ENCODE measurements at regions not wholly inside any gene's neighbourhood (a gene's known extent, or its start where the extent isn't known, plus 50 kb on each side); places are given as distances from the start of the nearest gene placed in this dataset.

DNA sequence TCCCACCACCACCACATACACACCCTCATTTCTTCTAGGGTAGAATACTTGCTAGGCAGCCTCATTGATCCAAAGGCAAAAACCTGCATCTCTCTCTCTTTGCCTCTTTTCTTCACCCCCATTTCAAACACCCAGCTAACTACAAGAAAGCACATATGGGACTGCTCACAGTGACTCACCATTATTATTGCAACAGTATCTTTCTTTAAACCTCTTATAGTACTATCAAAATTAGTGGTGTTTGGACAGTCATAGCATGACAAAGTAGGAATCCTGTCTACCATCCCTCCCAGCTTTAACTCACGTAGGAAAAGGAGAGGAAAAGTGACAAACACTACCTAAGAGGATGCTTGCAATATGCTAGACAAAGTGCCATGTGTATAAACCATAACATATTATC, 422.5 kb upstream of the CRIM1 start:
- no peak for ATAC-seq (ENCODE audit: low read depth in 2 of 2)
- no peaks in the 10 kb centered on the region for H3K36me3 ChIP-seq (ENCODE audit: control insufficient read depth, insufficient read depth, low read length)

DNA sequence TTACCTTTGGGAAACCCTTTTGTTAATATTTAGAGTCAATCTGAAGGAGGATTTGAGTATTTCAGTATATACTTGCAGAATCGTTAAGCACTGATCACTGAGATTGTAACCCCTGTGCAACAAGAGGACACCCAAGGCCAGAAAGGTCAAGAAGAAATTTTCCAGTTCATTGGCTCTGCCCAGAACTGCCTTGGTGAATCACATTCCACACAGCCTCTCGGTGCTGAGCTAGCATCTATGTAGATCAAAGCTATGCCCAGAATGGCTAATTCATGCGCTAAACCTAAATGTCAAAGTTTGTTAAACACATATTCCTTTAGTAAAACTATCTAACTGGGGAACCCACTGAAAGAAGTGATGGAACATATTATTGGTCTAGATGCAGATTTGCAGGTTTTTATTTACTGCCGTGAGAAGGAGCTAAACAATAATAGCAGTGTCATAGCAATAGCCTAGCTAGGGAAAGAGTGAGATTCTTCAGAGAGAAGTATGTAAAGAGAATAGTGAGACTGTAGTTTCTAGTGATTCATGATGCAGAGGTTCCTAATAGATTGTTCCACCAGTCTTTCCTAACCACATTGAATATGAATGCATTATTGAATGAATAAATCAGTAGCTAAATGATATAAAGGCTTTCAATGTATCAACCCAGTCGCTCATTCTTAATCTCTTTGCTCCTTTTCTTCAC, 423.2 kb upstream of the CRIM1 start:
- Histone ChIP-seq H3K9me3 (ENCODE audit: control insufficient read depth in 2 of 2, low read length in 2 of 2) (no peaks in the 10 kb centered on the region), H3K27me3 (ENCODE audit: control insufficient read depth, insufficient read depth, low read length) (peaks cover 2% of the 10 kb centered on the region), H3K27ac (ENCODE audit: insufficient read depth, low read length, poor library complexity, severe bottlenecking) (no peak overlapping the region), H3K4me3 (ENCODE audit: low read depth, low read length) (no peak overlapping the region), H3K4me1 (ENCODE audit: control insufficient read depth, insufficient read depth, low read length, poor library complexity, severe bottlenecking) (no peaks in the 10 kb centered on the region), H3K36me3 (ENCODE audit: control insufficient read depth, insufficient read depth, low read length) (no peaks in the 10 kb centered on the region)
- H3K4me1 Mint-ChIP-seq = no peaks in the 10 kb centered on the region
- H3K27ac Mint-ChIP-seq = no peak overlapping the region
- H3K4me3 Mint-ChIP-seq = no peak overlapping the region
- peaks cover 0 to 5% (median 0%) of the 10 kb centered on the region in 7 donors for H3K9me3 Mint-ChIP-seq
- H3K36me3 Mint-ChIP-seq = no peaks in the 10 kb centered on the region
- H3K27me3 Mint-ChIP-seq = peaks cover 11% of the 10 kb centered on the region
- ATAC-seq (ENCODE audit: low read depth in 2 of 2) (no peak), DNase-seq (no peak)

More for the DNA sequence above, 422.5 kb upstream of the CRIM1 start:
- H3K36me3 Mint-ChIP-seq = no peaks in the 10 kb centered on the region
- H3K27me3 Mint-ChIP-seq = peaks cover 9% of the 10 kb centered on the region
- Histone ChIP-seq H3K4me1 (ENCODE audit: control insufficient read depth, insufficient read depth, low read length, poor library complexity, severe bottlenecking) (no peaks in the 10 kb centered on the region), H3K9me3 (ENCODE audit: control insufficient read depth in 2 of 2, low read length in 2 of 2) (no peaks in the 10 kb centered on the region), H3K4me3 (ENCODE audit: low read depth, low read length) (no peak overlapping the region), H3K27ac (ENCODE audit: insufficient read depth, low read length, poor library complexity, severe bottlenecking) (no peak overlapping the region), H3K27me3 (ENCODE audit: control insufficient read depth, insufficient read depth, low read length) (peaks cover 2% of the 10 kb centered on the region)
- peaks cover 0 to 3% (median 0%) of the 10 kb centered on the region in 7 donors for H3K9me3 Mint-ChIP-seq
- H3K4me3 Mint-ChIP-seq = no peak overlapping the region
- H3K27ac Mint-ChIP-seq = no peak overlapping the region
- DNase-seq = no peak
- no peaks in the 10 kb centered on the region for H3K4me1 Mint-ChIP-seq

DNA sequence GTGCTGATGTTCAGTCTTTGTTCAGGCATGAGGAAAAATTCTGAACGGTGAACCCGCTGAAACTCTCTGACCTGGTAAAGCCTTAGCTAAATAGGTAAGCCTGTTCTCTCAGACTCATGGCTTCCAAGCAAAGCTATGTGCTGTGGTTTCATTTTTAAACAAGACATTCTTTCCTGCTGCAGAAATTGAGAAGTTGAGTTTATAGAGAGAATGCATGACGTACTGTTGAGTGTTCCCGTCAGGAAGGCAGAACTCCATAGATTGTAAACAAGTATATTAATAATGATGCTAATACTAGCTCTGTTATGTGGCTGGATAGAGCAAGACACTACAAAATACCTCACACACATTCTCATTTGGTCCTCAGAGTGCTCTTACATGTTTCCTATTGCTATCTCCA, 424.0 kb upstream of the CRIM1 start:
- no peaks in the 10 kb centered on the region for H3K36me3 ChIP-seq (ENCODE audit: control insufficient read depth, insufficient read depth, low read length)
- H3K27me3 Mint-ChIP-seq = peaks cover 11% of the 10 kb centered on the region
- DNase-seq = no peak
- H3K4me3 Mint-ChIP-seq = no peak overlapping the region
- no peak overlapping the region for H3K27ac Mint-ChIP-seq
- H3K9me3 ChIP-seq (ENCODE audit: control insufficient read depth in 2 of 2, low read length in 2 of 2) = no peaks in the 10 kb centered on the region
- peaks cover 0 to 5% (median 0%) of the 10 kb centered on the region in 7 donors for H3K9me3 Mint-ChIP-seq
- H3K27me3 ChIP-seq (ENCODE audit: control insufficient read depth, insufficient read depth, low read length) = peaks cover 2% of the 10 kb centered on the region
- H3K4me1 ChIP-seq (ENCODE audit: control insufficient read depth, insufficient read depth, low read length, poor library complexity, severe bottlenecking) = no peaks in the 10 kb centered on the region
- no peak overlapping the region for H3K4me3 ChIP-seq (ENCODE audit: low read depth, low read length)
- ATAC-seq (ENCODE audit: low read depth in 2 of 2) = no peak
- H3K4me1 Mint-ChIP-seq = no peaks in the 10 kb centered on the region
- H3K36me3 Mint-ChIP-seq = no peaks in the 10 kb centered on the region
- no peak overlapping the region for H3K27ac ChIP-seq (ENCODE audit: insufficient read depth, low read length, poor library complexity, severe bottlenecking)

DNA sequence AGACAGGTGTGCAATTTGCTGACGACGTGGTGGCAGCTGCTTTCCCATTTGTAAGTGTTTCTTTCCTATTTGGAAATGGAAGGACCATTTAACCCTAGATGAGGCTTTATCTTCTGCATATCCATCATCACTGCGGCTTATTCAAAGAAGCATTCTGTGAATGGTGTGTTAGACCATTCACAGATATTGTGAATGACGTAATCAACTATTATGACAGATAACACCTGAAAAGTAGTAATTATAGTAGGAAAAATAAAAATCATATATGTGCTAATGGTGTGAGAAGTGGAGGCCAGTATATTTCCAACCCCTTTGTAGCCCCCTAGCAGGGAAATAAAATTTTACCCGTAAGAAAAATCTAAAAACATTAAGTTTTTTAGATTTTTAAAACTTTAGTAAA, 424.5 kb upstream of the CRIM1 start:
- no peak for DNase-seq
- no peak overlapping the region for H3K27ac Mint-ChIP-seq
- ATAC-seq (ENCODE audit: low read depth in 2 of 2) = no peak
- Histone ChIP-seq H3K4me3 (ENCODE audit: low read depth, low read length) (no peak overlapping the region), H3K27me3 (ENCODE audit: control insufficient read depth, insufficient read depth, low read length) (peaks cover 2% of the 10 kb centered on the region), H3K4me1 (ENCODE audit: control insufficient read depth, insufficient read depth, low read length, poor library complexity, severe bottlenecking) (no peaks in the 10 kb centered on the region), H3K9me3 (ENCODE audit: control insufficient read depth in 2 of 2, low read length in 2 of 2) (no peaks in the 10 kb centered on the region), H3K36me3 (ENCODE audit: control insufficient read depth, insufficient read depth, low read length) (no peaks in the 10 kb centered on the region), H3K27ac (ENCODE audit: insufficient read depth, low read length, poor library complexity, severe bottlenecking) (no peak overlapping the region)
- no peak overlapping the region for H3K4me3 Mint-ChIP-seq
- peaks cover 0 to 5% (median 0%) of the 10 kb centered on the region in 7 donors for H3K9me3 Mint-ChIP-seq
- H3K4me1 Mint-ChIP-seq = no peaks in the 10 kb centered on the region
- H3K36me3 Mint-ChIP-seq = no peaks in the 10 kb centered on the region
- peaks cover 11% of the 10 kb centered on the region for H3K27me3 Mint-ChIP-seq

DNA sequence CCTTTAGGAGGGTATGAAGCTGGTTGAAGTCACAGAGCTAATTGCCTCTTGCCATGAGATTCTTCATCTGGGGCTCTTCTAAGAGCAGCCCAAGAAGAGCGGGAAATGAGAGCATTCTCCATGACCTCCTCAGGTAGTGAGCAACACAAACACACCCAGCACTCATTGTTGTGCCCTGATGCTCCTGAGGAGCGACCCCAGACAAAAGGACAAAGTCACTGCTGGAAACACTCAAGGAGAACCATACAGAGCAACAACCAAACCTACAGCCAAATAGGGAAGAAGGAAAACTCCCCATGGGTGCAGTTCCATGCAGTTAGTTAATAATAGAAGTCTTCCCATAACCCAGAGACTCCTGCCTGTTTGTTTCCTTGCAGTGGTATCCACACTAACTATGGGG, 426.0 kb upstream of the CRIM1 start:
- Mint-ChIP-seq H3K9me3 (peaks cover 0 to 5% (median 0%) of the 10 kb centered on the region in 7 donors), H3K4me1 (no peaks in the 10 kb centered on the region), H3K4me3 (no peak overlapping the region), H3K36me3 (no peaks in the 10 kb centered on the region), H3K27ac (peak overlapping the region in 1 of 3 donors; percentile 60), H3K27me3 (peaks cover 11% of the 10 kb centered on the region)
- no peak overlapping the region for H3K27ac ChIP-seq (ENCODE audit: insufficient read depth, low read length, poor library complexity, severe bottlenecking)
- H3K27me3 ChIP-seq (ENCODE audit: control insufficient read depth, insufficient read depth, low read length) = peaks cover 1% of the 10 kb centered on the region
- ATAC-seq (ENCODE audit: low read depth in 2 of 2) (no peak), DNase-seq (no peak)
- no peaks in the 10 kb centered on the region for H3K36me3 ChIP-seq (ENCODE audit: control insufficient read depth, insufficient read depth, low read length)
- H3K4me3 ChIP-seq (ENCODE audit: low read depth, low read length) = no peak overlapping the region
- no peaks in the 10 kb centered on the region for H3K4me1 ChIP-seq (ENCODE audit: control insufficient read depth, insufficient read depth, low read length, poor library complexity, severe bottlenecking)
- H3K9me3 ChIP-seq (ENCODE audit: control insufficient read depth in 2 of 2, low read length in 2 of 2) = no peaks in the 10 kb centered on the region

DNA sequence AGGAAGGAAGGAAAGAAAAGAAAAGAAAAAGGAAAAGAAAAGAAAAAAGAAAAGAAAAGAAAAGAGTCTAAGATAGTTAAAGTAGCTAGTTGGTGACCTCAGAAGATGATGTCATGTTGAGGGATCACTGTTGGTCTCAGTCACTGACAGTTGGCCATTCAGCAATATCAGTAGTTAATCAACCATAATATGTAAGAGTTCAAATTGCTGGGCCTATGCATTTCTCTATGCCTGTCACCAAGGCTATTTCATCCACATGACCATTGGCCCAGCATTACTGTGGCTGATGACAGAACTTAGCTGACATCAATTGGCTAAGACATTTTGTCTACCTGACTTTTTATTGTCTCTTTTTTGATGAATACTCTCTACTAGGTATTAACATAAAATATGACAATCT, 435.5 kb upstream of the CRIM1 start:
- no peaks in the 10 kb centered on the region for H3K36me3 Mint-ChIP-seq

DNA sequence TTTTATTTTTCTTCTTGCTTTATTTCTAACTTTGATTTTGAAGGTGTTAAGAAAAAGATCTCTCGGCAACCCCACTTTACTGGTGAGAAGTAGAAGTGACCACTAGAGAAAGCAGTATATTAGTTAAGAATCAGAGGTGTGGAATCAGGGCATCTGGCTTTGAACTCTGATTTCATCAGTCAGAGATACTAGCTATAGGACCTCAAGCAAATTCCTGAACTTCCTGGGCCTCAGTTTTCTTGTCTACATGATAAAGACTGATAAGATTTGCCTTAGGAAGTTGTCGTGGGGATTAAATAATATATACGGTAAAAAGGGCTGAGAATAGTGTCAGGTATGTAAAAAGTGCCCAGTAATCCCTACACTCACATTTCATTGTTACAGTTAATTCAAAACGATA, 440.3 kb upstream of the CRIM1 start:
- H3K9me3 Mint-ChIP-seq = no peaks in the 10 kb centered on the region
- Histone ChIP-seq H3K4me3 (ENCODE audit: low read depth, low read length) (no peak overlapping the region), H3K36me3 (ENCODE audit: control insufficient read depth, insufficient read depth, low read length) (no peaks in the 10 kb centered on the region), H3K4me1 (ENCODE audit: control insufficient read depth, insufficient read depth, low read length, poor library complexity, severe bottlenecking) (no peaks in the 10 kb centered on the region), H3K27me3 (ENCODE audit: control insufficient read depth, insufficient read depth, low read length) (no peaks in the 10 kb centered on the region), H3K27ac (ENCODE audit: insufficient read depth, low read length, poor library complexity, severe bottlenecking) (no peak overlapping the region), H3K9me3 (ENCODE audit: control insufficient read depth in 2 of 2, low read length in 2 of 2) (no peaks in the 10 kb centered on the region)
- no peak overlapping the region for H3K27ac Mint-ChIP-seq
- no peak for DNase-seq
- no peak for ATAC-seq (ENCODE audit: low read depth in 2 of 2)
- no peak overlapping the region for H3K4me3 Mint-ChIP-seq
- no peaks in the 10 kb centered on the region for H3K27me3 Mint-ChIP-seq
- H3K4me1 Mint-ChIP-seq = no peaks in the 10 kb centered on the region
- H3K36me3 Mint-ChIP-seq = no peaks in the 10 kb centered on the region

More for the DNA sequence above, 435.5 kb upstream of the CRIM1 start:
- H3K27me3 Mint-ChIP-seq = no peaks in the 10 kb centered on the region
- ATAC-seq (ENCODE audit: low read depth in 2 of 2) (no peak), DNase-seq (no peak)
- no peaks in the 10 kb centered on the region for H3K36me3 ChIP-seq (ENCODE audit: control insufficient read depth, insufficient read depth, low read length)
- H3K27ac Mint-ChIP-seq = no peak overlapping the region
- H3K4me1 Mint-ChIP-seq = no peaks in the 10 kb centered on the region
- no peak overlapping the region for H3K4me3 Mint-ChIP-seq
- H3K4me3 ChIP-seq (ENCODE audit: low read depth, low read length) = no peak overlapping the region
- no peaks in the 10 kb centered on the region for H3K9me3 Mint-ChIP-seq
- H3K4me1 ChIP-seq (ENCODE audit: control insufficient read depth, insufficient read depth, low read length, poor library complexity, severe bottlenecking) = no peaks in the 10 kb centered on the region
- H3K27me3 ChIP-seq (ENCODE audit: control insufficient read depth, insufficient read depth, low read length) = peaks cover 2% of the 10 kb centered on the region
- H3K27ac ChIP-seq (ENCODE audit: insufficient read depth, low read length, poor library complexity, severe bottlenecking) = no peak overlapping the region
- no peaks in the 10 kb centered on the region for H3K9me3 ChIP-seq (ENCODE audit: control insufficient read depth in 2 of 2, low read length in 2 of 2)

DNA sequence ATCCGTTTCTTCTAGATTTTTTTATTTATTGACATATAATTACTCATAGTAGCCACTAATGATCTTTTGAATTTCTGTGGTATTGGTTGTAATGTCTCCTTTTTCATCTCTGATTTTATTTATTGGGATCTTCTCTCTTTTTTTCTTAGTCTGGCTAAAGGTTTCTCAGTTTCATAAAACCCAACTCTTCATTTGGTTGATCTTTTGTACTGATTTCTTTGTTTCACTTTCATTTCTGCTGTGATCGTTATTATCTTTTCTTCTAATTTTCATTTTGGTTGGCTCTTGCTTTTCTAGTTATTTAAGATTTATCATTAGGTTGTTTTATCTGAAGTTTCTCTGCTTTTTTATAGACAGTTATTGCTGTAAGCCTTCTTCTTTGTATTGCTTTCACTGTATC, 463.6 kb upstream of the CRIM1 start:
- peaks cover 4% of the 10 kb centered on the region for H3K27me3 Mint-ChIP-seq
- DNase-seq = peak in 1 of 3 donors; percentile 22
- Histone ChIP-seq H3K36me3 (ENCODE audit: control insufficient read depth, insufficient read depth, low read length) (no peaks in the 10 kb centered on the region), H3K9me3 (ENCODE audit: control insufficient read depth in 2 of 2, low read length in 2 of 2) (no peaks in the 10 kb centered on the region), H3K4me3 (ENCODE audit: low read depth, low read length) (peak overlapping the region; percentile 76), H3K27me3 (ENCODE audit: control insufficient read depth, insufficient read depth, low read length) (no peaks in the 10 kb centered on the region), H3K4me1 (ENCODE audit: control insufficient read depth, insufficient read depth, low read length, poor library complexity, severe bottlenecking) (no peaks in the 10 kb centered on the region), H3K27ac (ENCODE audit: insufficient read depth, low read length, poor library complexity, severe bottlenecking) (no peak overlapping the region)
- peaks cover 7 to 22% (median 16%) of the 10 kb centered on the region in 4 donors for H3K4me1 Mint-ChIP-seq
- peak overlapping the region; percentile 74 to 92 (median 76) for H3K4me3 Mint-ChIP-seq
- peaks cover 0 to 6% (median 0%) of the 10 kb centered on the region in 7 donors for H3K9me3 Mint-ChIP-seq
- peak overlapping the region in 2 of 3 donors; percentile 51 to 63 for H3K27ac Mint-ChIP-seq
- H3K36me3 Mint-ChIP-seq = no peaks in the 10 kb centered on the region
- no peak for ATAC-seq (ENCODE audit: low read depth in 2 of 2)

All from CD4-positive, CD25-positive, alpha-beta regulatory T cell (primary cell).